SK-N-SH (cell line): ENCODE measurements at regions not wholly inside any gene's neighbourhood (a gene's known extent, or its start where the extent isn't known, plus 50 kb on each side); places are given as distances from the start of the nearest gene placed in this dataset.

Experiments
- CTCF ChIA-PET: fragments of 300-600, 350-600 bp; formaldehyde crosslinking; extraction: SDS; loops from one replicate; lab custom pipeline; 2021; lab: Yijun Ruan, JAX
- POLR2A ChIA-PET: fragments of 350-600 bp; sonication (Branson Sonifier 250); formaldehyde crosslinking; extraction: SDS; loops from one replicate; lab custom pipeline; 2020; ENCODE audit warnings: antibody characterized with exemption, inconsistent platforms; lab: Yijun Ruan, JAX
- DNase-seq: peaks from one replicate; pipeline ENCODE4 v3.0.0; 2012
- H2AFZ ChIP-seq: fragments of 200-600 bp; sonication (generic); 2 replicates; pipeline ENCODE4 v1.8.1; 2016; ENCODE audit warnings: antibody characterized with exemption, mild to moderate bottlenecking, low read depth
- H3F3A ChIP-seq: fragments of 200-600 bp; sonication (generic); replicated peaks from 2 replicates; pipeline ENCODE3; 2016; ENCODE audit warnings: antibody characterized with exemption, mild to moderate bottlenecking; ENCODE audit not compliant: insufficient read depth
- H3K27ac ChIP-seq, 2 experiments: fragments of 200-500 bp in 1 of 2; fragments of 200-600 bp in 1 of 2; sonication (Bioruptor generic) in 1 of 2; sonication (generic), shearing (Covaris generic) in 1 of 2; 2 replicates each; pipeline versions ENCODE4 v1.5.1 to v1.6.1; 2014 to 2016; ENCODE audit warnings: low read depth in 2 of 2, inconsistent platforms in 1 of 2, low read length in 1 of 2, mild to moderate bottlenecking in 1 of 2, mixed read lengths in 1 of 2
- H3K27me3 ChIP-seq: fragments of 200-600 bp; sonication (generic), shearing (Covaris generic); 2 replicates; pipeline ENCODE4 v1.6.1; 2016; ENCODE audit warnings: mixed run types; ENCODE audit not compliant: insufficient read depth
- H3K36me3 ChIP-seq, 2 experiments: fragments of 200-500 bp in 1 of 2; fragments of 200-600 bp in 1 of 2; sonication (Bioruptor generic) in 1 of 2; sonication (generic) in 1 of 2; replicated peaks in 1 of 2; 2 replicates each; pipeline versions ENCODE3 to v1.5.1; 2014 to 2016; ENCODE audit warnings: low read length in 1 of 2, mild to moderate bottlenecking in 1 of 2; ENCODE audit not compliant: insufficient read depth in 2 of 2, control insufficient read depth in 1 of 2
- H3K4me1 ChIP-seq, 2 experiments: fragments of 200-500 bp in 1 of 2; fragments of 200-600 bp in 1 of 2; sonication (Bioruptor generic) in 1 of 2; sonication (generic), shearing (Covaris generic) in 1 of 2; 2 replicates each; pipeline versions ENCODE4 v1.5.1 to v1.6.1; 2014 to 2016; ENCODE audit warnings: low read depth in 1 of 2, low read length in 1 of 2, mixed run types in 1 of 2; ENCODE audit not compliant: insufficient read depth in 2 of 2, control insufficient read depth in 1 of 2
- H3K4me2 ChIP-seq: fragments of 200-600 bp; sonication (generic), shearing (Covaris generic); 2 replicates; pipeline ENCODE4 v1.6.1; 2017; ENCODE audit warnings: mixed run types
- H3K4me3 ChIP-seq, 2 experiments: fragments of 200-500 bp in 1 of 2; fragments of 200-600 bp in 1 of 2; sonication (Bioruptor generic) in 1 of 2; sonication (generic), shearing (Covaris generic) in 1 of 2; 2 replicates each; pipeline versions ENCODE4 v1.5.1 to v1.8.1; 2014 to 2016; ENCODE audit warnings: low read depth in 2 of 2, inconsistent platforms in 1 of 2, low read length in 1 of 2, mild to moderate bottlenecking in 1 of 2, mixed read lengths in 1 of 2, moderate library complexity in 1 of 2
- H3K79me2 ChIP-seq: fragments of 200-600 bp; sonication (generic); 2 replicates; pipeline ENCODE4 v1.8.1; 2017; ENCODE audit warnings: mild to moderate bottlenecking; ENCODE audit not compliant: insufficient read depth
- H3K9ac ChIP-seq: fragments of 200-600 bp; sonication (generic); 2 replicates; pipeline ENCODE4 v1.6.1; 2017; ENCODE audit warnings: mixed run types
- H3K9me2 ChIP-seq: fragments of 200-600 bp; sonication (generic); 2 replicates; pipeline ENCODE4 v1.6.1; 2017; ENCODE audit warnings: mixed run types
- H3K9me3 ChIP-seq: fragments of 200-600 bp; sonication (generic); 2 replicates; pipeline ENCODE4 v1.6.1; 2017; ENCODE audit warnings: mixed run types, mild to moderate bottlenecking, moderate library complexity
- H4K20me1 ChIP-seq: fragments of 200-600 bp; sonication (generic); 2 replicates; pipeline ENCODE4 v1.6.1; 2017; ENCODE audit warnings: mild to moderate bottlenecking, mixed run types; ENCODE audit not compliant: insufficient read depth
- EZH2phosphoT487 ChIP-seq: fragments of 200-600 bp; sonication (generic); IDR thresholded peaks from 2 replicates; pipeline ENCODE4 v1.6.1; 2017; ENCODE audit warnings: low read depth, mixed run types, mild to moderate bottlenecking, antibody characterized with exemption, moderate library complexity, borderline replicate concordance
- FOSL2 ChIP-seq: IDR thresholded peaks from 2 replicates; pipeline ENCODE4 v1.4.0; 2012; ENCODE audit warnings: low read depth, mild to moderate bottlenecking, moderate library complexity, borderline replicate concordance
- FOXJ3 ChIP-seq: sonication (generic); formaldehyde crosslinking; IDR thresholded peaks from 2 replicates; pipeline ENCODE4 v1.5.1; 2020; ENCODE audit warnings: mild to moderate bottlenecking, missing genetic modification reagents
- FOXM1 ChIP-seq: IDR thresholded peaks from 2 replicates; pipeline ENCODE4 v1.4.0; 2012; ENCODE audit warnings: low read depth, mild to moderate bottlenecking
- IRF3 ChIP-seq: fragments of 150-350 bp; IDR thresholded peaks from 2 replicates; pipeline ENCODE4 v1.6.1; 2016; ENCODE audit warnings: mild to moderate bottlenecking, low read depth, low read length
- MEF2A ChIP-seq: IDR thresholded peaks from 2 replicates; pipeline ENCODE4 v1.4.0; 2012; ENCODE audit warnings: low read depth, borderline replicate concordance
- MXI1 ChIP-seq: IDR thresholded peaks from 2 replicates; pipeline ENCODE4 v1.6.1; 2012; ENCODE audit warnings: mild to moderate bottlenecking, low read depth, low read length, improper control_type of control experiment
- NFIC ChIP-seq: IDR thresholded peaks from 2 replicates; pipeline ENCODE4 v1.4.0; 2012; ENCODE audit warnings: borderline replicate concordance
- RAD21 ChIP-seq: IDR thresholded peaks from 2 replicates; pipeline ENCODE4 v1.6.1; 2012; ENCODE audit warnings: mild to moderate bottlenecking, low read length
- REST ChIP-seq: IDR thresholded peaks from 2 replicates; pipeline ENCODE4 v1.6.1; 2012; ENCODE audit warnings: mild to moderate bottlenecking, low read depth, low read length, moderate library complexity
- SIN3A ChIP-seq: IDR thresholded peaks from 2 replicates; pipeline ENCODE4 v1.6.1; 2012; ENCODE audit warnings: low read depth, mild to moderate bottlenecking, low read length, moderate library complexity, borderline replicate concordance
- SMC3 ChIP-seq: IDR thresholded peaks from 2 replicates; pipeline ENCODE4 v1.6.1; 2012; ENCODE audit warnings: low read depth, low read length, improper control_type of control experiment
- TAF1 ChIP-seq: IDR thresholded peaks from 2 replicates; pipeline ENCODE4 v1.6.1; 2012; ENCODE audit warnings: low read depth, mild to moderate bottlenecking, low read length, moderate library complexity, borderline replicate concordance
- TCF12 ChIP-seq: IDR thresholded peaks from 2 replicates; pipeline ENCODE4 v1.4.0; 2012
- TEAD4 ChIP-seq: IDR thresholded peaks from 2 replicates; pipeline ENCODE4 v1.4.0; 2012; ENCODE audit warnings: mild to moderate bottlenecking, borderline replicate concordance; ENCODE audit not compliant: insufficient read depth
- USF1 ChIP-seq: IDR thresholded peaks from 2 replicates; pipeline ENCODE4 v1.4.0; 2012; ENCODE audit warnings: low read depth, borderline replicate concordance
- USF2 ChIP-seq: fragments of 150-350 bp; IDR thresholded peaks from 2 replicates; pipeline ENCODE4 v1.6.1; 2017; ENCODE audit warnings: antibody characterized with exemption, low read length, low read depth, borderline replicate concordance
- YY1 ChIP-seq: IDR thresholded peaks from 2 replicates; pipeline ENCODE4 v1.4.0; 2012; ENCODE audit warnings: low read depth, mild to moderate bottlenecking
- WGBS: methylation state at CpG from one replicate; pipeline ENCODE4 v1.1.6; 2017; ENCODE audit warnings: low lambda C conversion rate; 5-methylcytosine and 5-hydroxymethylcytosine counted together

GRCh38 chr14:22403296-22403695 lies 185.7 kb downstream of the DAD1 start:
- DNase-seq, result no peak
- Histone ChIP-seq H3K9me2 (no peaks in the 10 kb centered on the region), H3K27ac (no peak overlapping the region), H3K9me3 (no peaks in the 10 kb centered on the region)
- CTCF ChIA-PET, result interaction anchor here (0.8 to 1.3 kb wide), 2 partner anchors 153 to 167 kb away, joined by 3 read pairs; no protein-coding TSS in a partner anchor
- no peak for TF ChIP-seq MXI1
- TF ChIP-seq SIN3A, result no peak
- no peak for TF ChIP-seq FOXJ3 (CRISPR knock-in tag)
- no peak for TF ChIP-seq FOSL2
- no peak for TF ChIP-seq TEAD4
- no peak for TF ChIP-seq MEF2A
- no peak for TF ChIP-seq RAD21
- TF ChIP-seq, all 33 proteins: peak for 0
- Histone ChIP-seq H3F3A (no peaks in the 10 kb centered on the region), H3K79me2 (no peaks in the 10 kb centered on the region), H4K20me1 (no peaks in the 10 kb centered on the region), H3K4me3 (no peak overlapping the region), H2AFZ (no peak overlapping the region), H3K36me3 (no peaks in the 10 kb centered on the region), H3K4me2 (no peak overlapping the region), H3K4me1 (no peaks in the 10 kb centered on the region), H3K27me3 (peaks cover 36% of the 10 kb centered on the region), H3K9ac (no peak overlapping the region)
- WGBS, result 33% methylated on average over 4 of the region's 4 CpGs
- POLR2A ChIA-PET, result no interaction called here

- TF ChIP-seq NFIC (no peak), USF2 (no peak), RAD21 (no peak), REST (no peak), SIN3A (no peak), YY1 (no peak), MXI1 (no peak), IRF3 (no peak), TAF1 (no peak), USF1 (no peak), SMC3 (no peak), FOXM1 (no peak), EZH2phosphoT487 (no peak), TCF12 (no peak)
- WGBS, result 9% methylated on average over 3 of the region's 3 CpGs
- H2AFZ ChIP-seq, result no peak overlapping the region
- H3K36me3 ChIP-seq, result no peaks in the 10 kb centered on the region
- H3K9me3 ChIP-seq, result no peaks in the 10 kb centered on the region
- H3K4me3 ChIP-seq, result no peak overlapping the region
- peaks cover 0 to 3% of the 10 kb centered on the region in 2 experiments; a peak in 1 of 4 replicates for H3K4me1 ChIP-seq
- no peaks in the 10 kb centered on the region for H3F3A ChIP-seq
- POLR2A ChIA-PET, result no interaction called here
- H3K79me2 ChIP-seq, result no peaks in the 10 kb centered on the region
- no peak overlapping the region for H3K4me2 ChIP-seq
- no peak for DNase-seq
- H3K9ac ChIP-seq, result no peak overlapping the region
- H3K27ac ChIP-seq, result no peak overlapping the region
- H4K20me1 ChIP-seq, result no peaks in the 10 kb centered on the region
- CTCF ChIA-PET, result no interaction called here
- no peaks in the 10 kb centered on the region for H3K9me2 ChIP-seq
- peaks cover 46% of the 10 kb centered on the region for H3K27me3 ChIP-seq
Observed at GRCh38 chr14:22400655-22401259, 188.3 kb downstream of the DAD1 start.
